GM18502 (cell line): ENCODE measurements at regions not wholly inside any gene's neighbourhood (a gene's known extent, or its start where the extent isn't known, plus 50 kb on each side); places are given as distances from the start of the nearest gene placed in this dataset.

Source experiments
- ATAC-seq: cut with Tn5 transposase; IDR thresholded peaks from one replicate; pipeline ENCODE4 v1.9.1; 2021; ENCODE audit warnings: mild to moderate bottlenecking; ENCODE audit not compliant: unreplicated experiment, poor library complexity

DNA sequence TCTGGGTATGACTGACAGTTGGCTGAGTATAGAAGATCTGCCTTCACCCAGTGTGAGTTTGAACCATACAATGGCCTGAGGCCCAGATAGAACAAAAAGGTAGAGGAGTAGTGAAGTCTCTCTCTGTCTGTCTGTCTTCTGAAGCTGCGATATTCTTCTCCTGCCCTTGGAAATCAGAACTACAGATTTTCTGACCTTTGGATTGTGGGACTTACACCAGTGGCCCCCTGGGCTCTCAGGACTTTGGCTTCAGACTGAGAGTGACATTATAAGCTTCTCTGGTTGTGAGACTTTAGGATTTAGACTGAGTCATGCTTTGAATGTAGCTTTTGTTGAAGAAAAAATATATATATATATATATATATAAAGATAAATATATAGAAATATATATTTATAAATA, 1235.0 kb upstream of the ADGRL4 start:
- no peak for ATAC-seq

DNA sequence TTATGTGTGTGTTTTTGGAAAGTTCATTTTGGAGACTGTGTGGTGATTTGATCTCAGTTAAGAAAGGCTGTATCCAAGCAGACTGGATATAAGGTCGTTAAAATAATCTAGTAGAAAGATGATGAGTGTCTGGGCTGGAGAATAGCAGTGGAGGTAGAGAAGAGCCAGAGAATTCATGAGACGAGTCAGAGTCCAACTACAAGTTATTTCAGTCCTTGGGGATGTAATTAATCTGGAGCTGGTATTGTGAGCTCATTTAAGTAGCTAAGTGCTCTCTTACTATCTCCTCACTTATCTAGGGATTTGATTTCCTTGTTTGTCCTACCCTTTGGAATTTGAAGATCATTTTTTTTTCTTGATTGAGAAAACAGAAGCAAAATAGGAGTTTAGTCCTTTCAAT, 1219.0 kb upstream of the ADGRL4 start:
- no peak for ATAC-seq

DNA sequence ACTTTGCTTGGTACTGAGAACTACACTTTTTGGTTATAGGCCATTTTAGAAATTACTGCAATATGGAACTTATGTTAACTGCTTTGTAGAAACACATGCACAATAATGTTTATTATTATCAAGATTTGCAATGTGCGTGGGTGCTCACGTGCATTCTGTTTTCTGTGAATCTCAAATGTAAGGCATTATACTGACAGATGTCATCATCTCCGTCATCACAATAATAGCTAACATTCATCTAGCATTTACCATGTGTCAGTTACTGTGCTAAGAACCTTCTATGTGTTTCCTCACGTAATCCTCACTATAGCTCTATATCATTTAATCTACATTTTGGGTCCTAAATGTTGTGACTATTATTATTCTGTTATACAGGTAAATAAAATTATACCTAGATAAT, 1214.8 kb upstream of the ADGRL4 start:
- ATAC-seq, result no peak

DNA sequence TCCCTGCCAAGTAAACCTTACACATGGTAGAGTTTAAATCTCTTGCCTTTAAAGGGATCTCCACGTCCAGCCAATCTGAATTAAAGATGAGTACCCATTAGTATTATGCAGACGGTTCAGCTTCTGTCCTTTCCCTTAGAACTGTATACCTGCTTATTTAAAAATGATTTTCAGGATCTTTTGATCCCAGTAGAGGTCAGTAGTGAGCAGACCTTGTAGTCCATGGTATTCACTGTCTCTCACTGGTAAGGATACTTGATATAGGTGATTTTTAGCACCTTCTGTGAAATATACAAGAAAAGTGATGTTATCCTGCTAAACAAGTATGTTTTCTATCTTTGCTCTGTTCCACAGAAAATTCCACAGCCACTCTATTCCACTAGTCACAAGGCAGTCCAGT, 1211.6 kb upstream of the ADGRL4 start:
- ATAC-seq, result no peak

DNA sequence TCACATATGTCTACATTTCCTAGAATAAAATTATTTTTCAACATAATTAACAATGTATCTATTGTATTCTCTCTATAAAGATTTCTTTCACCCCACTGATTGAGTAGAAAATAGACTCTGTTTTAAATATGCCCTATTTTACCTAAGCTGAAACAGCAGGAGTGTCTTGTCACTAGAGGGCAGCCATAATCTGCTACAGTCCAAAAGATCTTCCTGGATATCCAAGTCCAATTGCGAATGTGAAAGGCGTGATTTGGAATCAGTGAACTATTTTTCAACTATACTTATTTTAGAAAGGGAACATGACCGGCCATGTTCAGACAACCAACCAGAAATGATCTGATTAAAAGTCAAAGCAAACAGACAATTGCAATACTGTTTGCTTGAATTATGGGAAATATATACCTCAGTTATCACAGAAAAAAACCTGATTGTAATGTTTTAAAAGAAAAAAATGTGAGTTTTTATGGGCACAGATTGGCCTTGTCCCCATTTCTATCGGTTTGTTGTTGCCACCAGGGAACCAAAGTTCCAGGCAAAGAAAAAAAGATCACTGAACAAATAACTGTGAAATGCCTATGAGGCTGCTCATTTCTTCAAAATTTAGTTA, 1211.0 kb upstream of the ADGRL4 start:
- no peak for ATAC-seq

DNA sequence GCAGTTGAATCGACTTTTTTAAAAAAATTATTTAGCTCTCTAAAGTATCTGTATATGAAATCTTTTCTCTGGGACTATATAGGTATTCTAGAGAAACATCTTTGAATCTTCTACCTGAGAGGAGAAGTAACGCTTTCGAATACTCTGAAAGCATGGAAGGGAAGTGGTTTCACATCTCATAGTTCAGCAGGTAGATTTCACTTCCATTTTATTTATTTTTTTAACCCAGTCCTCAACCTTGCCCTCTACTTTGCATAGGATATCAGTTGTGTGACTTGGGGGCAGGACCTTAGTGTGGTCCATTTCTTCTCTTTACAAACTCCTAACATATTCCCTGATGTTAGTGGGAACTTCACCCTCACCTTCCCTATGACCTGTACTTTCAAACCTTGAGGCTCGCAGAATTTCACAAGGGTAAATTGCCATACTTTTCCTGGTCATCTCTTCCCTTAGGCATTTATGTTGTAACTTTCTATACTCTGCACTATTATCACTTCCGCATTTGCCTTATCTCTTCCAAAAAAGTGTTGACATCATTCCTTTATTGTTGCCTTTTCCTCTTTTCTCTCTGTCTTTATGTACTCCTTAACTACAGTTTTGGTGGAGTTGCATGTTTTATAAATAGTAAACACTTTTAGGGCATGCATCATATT, 1208.5 kb upstream of the ADGRL4 start:
- ATAC-seq, result no peak

DNA sequence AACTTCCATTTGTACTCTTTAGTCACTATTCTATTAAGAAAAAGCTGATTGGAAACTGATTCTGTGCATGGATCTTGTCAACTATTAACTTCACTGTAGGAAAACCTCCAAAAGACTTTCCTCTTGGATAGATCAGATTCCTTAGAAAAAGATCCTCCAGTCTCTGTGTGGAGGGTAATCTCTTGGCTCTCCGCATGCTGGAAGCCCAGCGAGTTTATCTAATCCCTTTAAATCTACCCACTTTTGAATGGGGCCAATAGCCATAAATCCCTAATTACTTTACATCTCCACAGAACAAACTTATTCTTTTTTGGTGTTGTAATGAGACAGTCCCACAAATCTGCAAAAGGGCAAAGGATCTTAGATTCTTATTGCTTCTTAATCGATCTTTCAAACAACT, 1206.4 kb upstream of the ADGRL4 start:
- ATAC-seq, result no peak

DNA sequence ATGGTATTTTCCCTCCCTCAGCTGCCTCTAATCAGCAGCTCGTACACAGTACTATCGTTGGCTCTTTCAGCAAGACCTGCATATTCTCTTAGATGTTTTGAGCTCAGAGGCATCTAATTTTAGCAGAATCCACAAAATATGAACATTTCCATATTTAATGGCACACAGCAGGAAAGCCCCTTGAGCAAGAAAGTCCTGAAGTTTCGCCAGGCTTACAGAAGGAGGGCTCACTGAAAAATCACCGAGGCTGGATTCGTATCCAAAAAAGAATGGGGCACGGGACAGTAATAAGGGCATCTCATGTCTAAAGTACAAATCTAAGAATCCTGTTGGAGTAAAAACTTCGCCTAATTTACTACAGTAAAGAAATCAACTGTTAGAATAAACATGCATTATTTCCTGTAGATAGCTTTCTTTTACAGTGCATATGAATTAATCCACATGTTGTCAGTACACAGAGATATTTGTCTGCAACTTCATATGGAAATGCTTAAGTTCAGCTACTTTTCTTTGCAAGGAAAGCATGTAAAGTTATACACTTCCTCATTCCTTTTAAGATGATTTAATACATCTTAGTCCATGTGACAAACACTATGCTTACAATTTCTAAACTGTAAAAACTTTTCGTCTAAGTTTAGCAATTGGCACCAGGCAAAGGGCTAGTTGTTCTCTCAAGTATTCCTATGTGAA, 1205.3 kb upstream of the ADGRL4 start:
- no peak for ATAC-seq

DNA sequence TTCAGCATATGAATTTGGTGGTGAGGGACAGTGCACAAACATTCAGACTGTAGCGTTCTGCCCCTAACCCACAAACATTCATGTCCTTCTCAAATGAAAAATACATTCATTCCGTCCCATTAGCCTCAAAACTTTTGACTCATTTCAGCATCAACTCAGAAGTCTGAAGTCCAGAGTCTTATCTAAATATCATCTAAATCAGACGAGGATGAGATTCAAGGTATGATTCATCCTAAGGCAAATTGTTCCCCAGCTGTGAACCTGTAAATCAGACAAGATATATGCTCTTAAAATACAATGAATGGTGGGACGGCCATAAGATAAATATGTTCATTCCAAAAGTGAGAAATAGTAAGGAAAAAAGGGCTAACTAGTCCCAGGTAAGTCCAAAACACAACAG, 1195.6 kb upstream of the ADGRL4 start:
- ATAC-seq, result no peak

DNA sequence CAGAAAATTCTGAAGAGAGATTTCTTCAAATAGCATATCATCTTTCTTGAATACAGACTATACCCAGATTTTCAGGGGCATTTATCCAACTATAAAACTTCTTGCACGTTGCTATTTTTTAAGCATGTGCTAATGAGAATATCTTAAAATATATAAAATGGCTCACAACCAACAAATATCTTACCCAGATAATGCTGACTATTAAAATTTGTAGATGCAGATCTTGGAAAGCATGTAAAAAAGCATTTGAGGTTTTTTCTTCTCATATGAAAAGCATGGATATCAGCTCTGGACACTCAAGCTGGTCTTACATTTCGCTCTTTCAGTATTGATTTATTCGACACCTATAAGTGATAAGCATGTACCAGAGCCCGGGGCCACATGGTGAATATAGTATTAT, 1187.7 kb upstream of the ADGRL4 start:
- ATAC-seq, result no peak

DNA sequence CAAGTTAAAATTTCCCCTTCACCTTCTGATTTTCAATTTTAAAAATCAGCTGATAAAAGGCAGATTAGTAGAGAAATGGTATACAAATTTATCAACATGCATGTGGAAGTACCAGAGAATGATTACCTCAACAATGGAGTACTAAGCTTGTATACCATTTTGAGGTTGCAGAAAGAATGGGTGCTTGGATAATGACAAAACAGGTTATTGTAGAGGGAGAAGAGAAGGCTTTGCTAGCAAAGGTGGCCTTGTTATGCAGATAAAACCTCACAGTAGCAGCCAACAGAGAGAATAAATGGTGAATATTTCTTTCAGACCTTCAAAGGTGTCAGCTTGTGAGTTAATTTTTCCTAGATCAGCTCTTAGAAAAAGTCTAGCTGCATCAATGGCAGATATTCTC, 1174.9 kb upstream of the ADGRL4 start:
- no peak for ATAC-seq

DNA sequence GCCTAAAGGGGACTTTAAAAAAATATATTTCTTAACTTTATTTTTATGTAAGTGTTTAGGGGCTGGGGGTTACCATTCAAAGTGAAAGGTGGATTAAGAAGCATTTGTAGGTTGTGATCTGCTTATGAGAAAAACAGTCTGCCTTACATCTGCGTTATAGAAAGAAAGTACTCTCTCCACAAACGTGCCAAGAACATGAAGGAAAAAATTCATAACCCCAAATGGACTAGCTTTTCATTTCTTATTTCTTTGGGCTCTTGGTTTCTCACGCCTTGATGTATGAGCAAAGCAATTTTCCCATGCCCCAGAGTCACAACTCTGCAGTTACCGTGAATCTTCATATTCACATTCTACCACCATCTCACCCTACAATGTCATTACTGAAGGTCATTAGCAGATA, 1165.1 kb upstream of the ADGRL4 start:
- ATAC-seq, result no peak

DNA sequence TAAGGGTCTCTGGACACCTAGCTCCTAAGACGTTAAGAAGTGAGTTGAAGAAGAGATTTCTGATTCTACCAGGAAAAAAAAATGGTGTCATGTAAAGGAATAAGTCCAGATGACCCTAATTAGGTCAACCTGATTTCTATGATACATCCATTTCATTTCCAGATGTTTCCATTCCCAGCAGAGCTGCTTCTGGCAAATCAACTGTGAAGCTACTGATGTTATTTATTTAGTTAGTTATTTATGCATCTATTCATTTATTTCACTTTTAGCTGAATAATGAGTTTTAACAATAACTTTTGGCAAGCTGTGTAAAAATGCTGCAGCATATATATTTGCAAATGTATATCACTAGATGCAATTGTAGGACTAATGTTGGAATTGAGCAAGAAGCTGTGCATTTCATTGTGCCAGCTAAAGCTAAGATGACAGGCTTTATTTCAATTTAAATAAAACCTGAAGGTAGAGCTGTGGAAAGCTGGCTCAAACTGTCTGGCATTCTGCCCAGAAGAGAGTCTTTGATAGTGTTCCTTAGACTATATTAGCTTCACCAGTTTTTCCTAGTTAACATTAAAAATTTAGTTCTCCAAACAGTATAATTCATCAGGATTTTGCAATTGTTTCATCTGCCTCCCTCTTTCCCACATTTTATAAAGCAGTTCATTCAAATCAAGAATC, 1164.4 kb upstream of the ADGRL4 start:
- no peak for ATAC-seq

DNA sequence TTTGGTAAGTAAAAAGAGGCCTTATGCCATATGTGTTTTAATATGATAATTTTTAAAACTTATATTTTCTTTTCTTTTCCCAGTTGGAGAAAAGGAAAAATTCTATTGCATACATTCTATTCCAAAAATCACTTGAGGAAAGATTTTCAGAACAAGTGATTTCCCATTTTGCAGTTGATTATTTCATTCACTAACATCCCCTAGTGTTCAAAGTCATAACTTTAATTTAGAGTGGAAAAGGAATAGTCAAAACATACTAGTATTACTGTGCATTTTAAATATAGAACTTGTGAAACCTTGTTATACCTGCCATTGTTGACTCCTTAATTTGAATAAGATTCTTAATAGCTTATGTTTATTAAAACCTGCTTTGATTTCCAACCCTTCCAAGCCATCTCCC, 1157.6 kb upstream of the ADGRL4 start:
- no peak for ATAC-seq

DNA sequence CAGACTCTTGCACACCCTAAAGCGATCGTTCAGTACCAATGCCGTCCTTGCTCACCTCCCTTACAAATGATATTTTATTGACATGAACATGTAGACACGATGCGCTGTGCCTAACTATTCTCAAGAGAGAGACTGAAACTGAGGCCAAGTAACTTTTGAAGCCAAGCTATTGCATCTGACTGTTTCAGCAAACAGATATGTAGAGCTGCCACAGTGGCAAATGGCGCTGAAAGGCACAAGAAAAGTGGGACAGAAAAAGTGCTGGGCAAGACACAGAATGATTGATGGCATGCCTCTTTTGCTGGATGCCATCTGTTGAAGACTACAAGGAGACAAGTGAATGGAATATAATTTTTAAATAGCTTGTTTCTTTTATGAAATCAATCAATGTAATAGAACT, 1157.2 kb upstream of the ADGRL4 start:
- no peak for ATAC-seq

DNA sequence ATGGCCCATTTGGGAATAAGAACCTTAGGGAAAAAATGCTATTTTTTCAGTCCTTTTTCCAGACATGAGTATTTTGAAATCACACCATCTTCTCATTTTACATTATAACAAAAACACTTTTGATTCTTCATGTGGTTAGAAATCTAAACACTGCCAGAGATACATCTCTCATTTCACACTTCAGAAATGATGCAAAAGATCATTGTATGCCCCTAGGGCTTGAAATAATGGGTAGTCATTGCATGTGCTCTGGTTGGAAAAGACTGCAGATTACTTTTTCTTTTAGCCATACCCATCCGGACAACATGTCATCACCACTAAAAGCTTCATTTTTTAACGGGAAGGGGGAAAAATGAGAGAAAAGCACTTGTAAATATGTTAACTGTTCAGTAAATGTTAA, 1152.2 kb upstream of the ADGRL4 start:
- ATAC-seq, result no peak

DNA sequence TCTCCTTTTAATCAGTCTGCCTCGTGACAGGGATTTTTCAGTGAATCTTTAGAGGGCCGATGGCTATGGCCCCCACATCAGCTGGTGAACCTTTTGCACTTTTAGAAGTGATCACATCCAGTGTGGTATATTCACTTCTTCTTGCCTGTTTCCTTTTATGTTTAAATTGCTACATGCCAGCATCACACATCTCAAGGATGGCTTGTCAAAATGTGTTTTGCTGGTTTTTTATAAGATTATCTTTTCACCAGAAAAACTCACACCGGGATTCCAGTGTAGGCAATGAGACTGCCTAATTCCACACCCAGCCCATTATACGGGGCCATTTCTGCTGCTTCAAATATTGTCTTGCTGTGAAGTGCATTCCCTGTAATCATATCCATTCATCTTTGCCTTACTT, 1151.7 kb upstream of the ADGRL4 start:
- ATAC-seq, result no peak

DNA sequence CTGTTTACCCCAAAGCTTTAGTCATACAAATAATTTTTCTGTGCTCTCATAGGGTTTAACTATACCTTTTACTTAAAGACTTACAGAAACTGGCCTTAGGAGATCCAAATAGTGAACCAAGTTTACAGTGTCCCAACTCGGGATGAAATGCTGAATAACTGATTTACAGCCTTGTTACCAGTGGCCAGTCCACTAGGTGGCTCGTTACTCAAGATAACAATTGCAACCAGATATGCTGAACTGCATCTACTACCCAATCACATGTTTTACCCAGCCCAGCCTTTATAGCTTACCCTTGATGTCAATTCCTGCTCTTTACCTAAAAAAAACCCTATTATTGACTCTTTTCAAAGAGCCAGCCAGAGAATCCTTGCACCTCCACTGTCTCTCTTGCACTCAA, 1148.8 kb upstream of the ADGRL4 start:
- ATAC-seq, result no peak

DNA sequence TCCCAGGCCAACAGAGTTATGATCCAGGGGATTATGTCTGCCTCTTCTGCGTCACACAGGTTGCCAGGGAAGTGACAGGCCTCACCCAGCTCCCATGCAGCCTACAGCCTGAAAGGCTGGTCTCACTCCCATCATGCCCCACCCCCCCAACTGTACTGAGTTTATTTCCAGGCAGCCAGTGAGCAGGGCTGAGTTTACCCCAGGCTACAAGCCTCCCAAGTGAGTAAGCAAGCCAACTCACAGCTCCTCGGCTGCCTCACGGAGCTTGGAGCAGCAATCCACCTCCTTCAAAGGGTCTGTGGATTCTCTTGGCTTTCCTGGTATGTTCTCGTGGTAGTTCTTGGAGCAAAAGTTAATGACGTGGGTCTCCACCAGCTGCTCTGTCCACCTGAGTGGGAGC, 1147.6 kb upstream of the ADGRL4 start:
- no peak for ATAC-seq

DNA sequence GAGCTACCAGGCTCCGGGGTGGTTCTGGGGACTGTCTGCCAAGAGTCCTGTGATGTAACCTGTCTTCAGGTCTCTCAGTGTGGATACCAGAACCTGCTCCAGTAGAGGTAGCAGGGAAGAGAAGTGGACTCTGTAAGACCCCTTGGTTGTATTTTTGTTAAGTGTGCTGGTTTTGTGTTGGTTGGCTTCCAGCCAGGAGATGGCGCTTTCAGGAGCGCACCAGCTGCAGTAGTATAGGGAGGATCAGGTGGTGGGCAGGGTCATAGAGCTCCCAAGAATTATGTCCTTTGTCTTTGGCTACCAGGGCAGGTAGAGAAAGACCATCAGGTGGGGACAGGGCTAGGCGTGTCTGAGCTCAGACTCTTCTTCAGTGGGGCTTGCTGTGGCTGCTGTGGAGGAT, 1147.2 kb upstream of the ADGRL4 start:
- ATAC-seq, result no peak

DNA sequence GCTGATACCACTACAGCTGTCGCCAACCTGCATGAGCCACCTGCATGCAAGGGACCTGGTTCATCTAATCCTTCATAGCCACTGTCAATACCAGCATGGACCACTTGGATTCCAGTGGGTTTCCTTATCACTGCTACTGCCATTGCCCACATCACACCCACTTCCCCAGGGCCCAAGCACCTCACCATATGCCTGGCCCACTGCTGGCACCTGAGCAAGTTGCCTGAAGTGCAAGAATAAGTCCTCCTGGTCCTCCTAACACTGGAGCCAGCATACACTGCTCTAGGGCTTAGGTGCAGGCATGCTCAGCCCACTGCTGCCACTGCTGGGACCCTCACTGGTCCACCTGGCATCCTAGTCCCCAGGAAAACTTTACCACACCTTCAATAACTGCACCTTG, 1136.8 kb upstream of the ADGRL4 start:
- no peak for ATAC-seq
